ENCODE measurements at regions not wholly inside any gene's neighbourhood (a gene's known extent, or its start where the extent isn't known, plus 50 kb on each side); places are given as distances from the start of the nearest gene placed in this dataset.

GRCh38 chr16:55123652-55124051, 193.0 kb downstream of the IRX5 start:
- TF ChIP-seq CTCF (IDR thresholded peaks at IDR 0.05) (no peak), POLR2AphosphoS5 (IDR thresholded peaks at IDR 0.05) (no peak), POLR2A (IDR thresholded peaks at IDR 0.05) (no peak)
